COLO829 (cell line): ENCODE measurements at regions not wholly inside any gene's neighbourhood (a gene's known extent, or its start where the extent isn't known, plus 50 kb on each side); places are given as distances from the start of the nearest gene placed in this dataset.
"Not testable (repeated sequence)": the region's sequence is repeated elsewhere in the genome, so short reads cannot be mapped to it uniquely, and the experiment has no call there.

Source experiments
- DNase-seq: peaks from one replicate; pipeline ENCODE4 v3.0.0; 2012; ENCODE audit warnings: low spot score

GRCh38 chr2:4139316-4139715 lies 435.9 kb downstream of the DCDC2C start:
- no peak for DNase-seq

- no peak for DNase-seq
These were observed 436.4 kb downstream of the DCDC2C start for GRCh38 chr2:4139731-4140130.

- DNase-seq: no peak
These were observed 437.1 kb downstream of the DCDC2C start for GRCh38 chr2:4140281-4140970.

GRCh38 chr2:4144731-4145130 lies 441.4 kb downstream of the DCDC2C start:
- DNase-seq: no peak

- no peak for DNase-seq
These were observed 448.1 kb downstream of the DCDC2C start for GRCh38 chr2:4151521-4151920.

GRCh38 chr2:4152051-4152450 lies 448.7 kb downstream of the DCDC2C start:
- DNase-seq: no peak

GRCh38 chr2:4168834-4169233 lies 465.5 kb downstream of the DCDC2C start:
- DNase-seq: no peak

- no peak for DNase-seq
These were observed 471.4 kb downstream of the DCDC2C start for GRCh38 chr2:4174796-4175195.

GRCh38 chr2:4175343-4175742 lies 472.0 kb downstream of the DCDC2C start:
- DNase-seq: no peak

- no peak for DNase-seq
These were observed 477.3 kb downstream of the DCDC2C start for GRCh38 chr2:4180631-4181030.

- no peak for DNase-seq
These were observed 477.7 kb downstream of the DCDC2C start for GRCh38 chr2:4181062-4181461.

- DNase-seq: no peak
These were observed 485.2 kb downstream of the DCDC2C start for GRCh38 chr2:4188561-4188960.

GRCh38 chr2:4190548-4190947 lies 487.2 kb downstream of the DCDC2C start:
- DNase-seq: no peak

GRCh38 chr2:4192119-4192518 lies 488.7 kb downstream of the DCDC2C start:
- DNase-seq: no peak

GRCh38 chr2:4214444-4215205 lies 511.2 kb downstream of the DCDC2C start:
- DNase-seq: no peak

- no peak for DNase-seq
These were observed 514.4 kb downstream of the DCDC2C start for GRCh38 chr2:4217737-4218136.

GRCh38 chr2:4219101-4219500 lies 515.7 kb downstream of the DCDC2C start:
- DNase-seq: no peak

GRCh38 chr2:4219571-4219970 lies 516.2 kb downstream of the DCDC2C start:
- DNase-seq: no peak

- no peak for DNase-seq
These were observed 518.1 kb downstream of the DCDC2C start for GRCh38 chr2:4221434-4221833.

- no peak for DNase-seq
These were observed 518.5 kb downstream of the DCDC2C start for GRCh38 chr2:4221845-4222244.

GRCh38 chr2:4244422-4244821 lies 541.0 kb downstream of the DCDC2C start:
- DNase-seq: not testable (repeated sequence)

- DNase-seq: no peak
These were observed 543.2 kb downstream of the DCDC2C start for GRCh38 chr2:4246364-4247131.

- DNase-seq: no peak
These were observed 544.4 kb downstream of the DCDC2C start for GRCh38 chr2:4247791-4248190.
